NOMO-1 (cell line): ENCODE measurements at regions not wholly inside any gene's neighbourhood (a gene's known extent, or its start where the extent isn't known, plus 50 kb on each side); places are given as distances from the start of the nearest gene placed in this dataset.
"Not testable (repeated sequence)": the region's sequence is repeated elsewhere in the genome, so short reads cannot be mapped to it uniquely, and the experiment has no call there.

Experiments
- DNase-seq, 2 experiments: peaks; one replicate each; lab custom pipeline; 2025; ENCODE audit not compliant: unreplicated experiment in 2 of 2; lab: John Stamatoyannopoulos, UW

DNA sequence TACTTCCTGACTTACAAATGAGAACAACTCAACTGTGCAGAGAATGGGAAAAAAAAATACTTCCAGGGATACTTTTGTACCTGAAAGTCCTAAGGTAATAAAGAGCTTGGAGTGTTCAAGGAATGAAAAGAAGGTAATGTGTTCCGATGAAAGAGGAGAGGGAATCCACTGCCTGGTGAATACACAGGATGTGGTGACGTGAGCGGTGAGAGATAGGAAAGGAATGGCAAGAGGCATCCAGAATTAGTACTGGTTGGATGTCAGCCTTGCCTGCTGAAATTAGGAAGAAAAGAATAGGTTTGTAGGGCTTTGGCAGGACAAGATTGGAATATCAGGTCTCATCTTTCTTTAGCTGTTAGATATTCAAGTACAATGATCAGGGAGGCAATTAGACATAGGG lies 347.7 kb downstream of the POM121L12 start:
- DNase-seq = no peak

GRCh38 chr7:53385239-53385638 lies 349.8 kb downstream of the POM121L12 start:
- not testable (repeated sequence) for DNase-seq

DNA sequence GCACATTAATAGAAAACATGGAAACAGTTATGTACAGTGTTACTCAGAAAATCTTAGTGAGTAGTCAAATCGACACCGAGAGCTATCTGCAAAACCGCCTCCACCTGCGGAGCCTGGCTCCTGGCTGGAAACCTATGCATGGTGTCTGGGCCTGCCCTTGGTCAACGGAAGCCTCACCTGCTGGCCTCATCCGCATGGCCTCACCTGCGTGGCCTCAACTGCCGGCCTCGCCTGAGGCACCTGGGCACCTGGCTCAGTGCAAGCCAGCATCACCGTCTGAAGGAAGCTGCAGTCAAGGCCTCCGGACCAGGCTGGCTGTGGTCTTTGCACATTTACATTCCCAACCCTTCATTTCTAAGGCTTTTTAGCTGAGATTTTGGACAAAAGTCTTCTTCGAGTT lies 352.1 kb downstream of the POM121L12 start:
- DNase-seq = no peak

DNA sequence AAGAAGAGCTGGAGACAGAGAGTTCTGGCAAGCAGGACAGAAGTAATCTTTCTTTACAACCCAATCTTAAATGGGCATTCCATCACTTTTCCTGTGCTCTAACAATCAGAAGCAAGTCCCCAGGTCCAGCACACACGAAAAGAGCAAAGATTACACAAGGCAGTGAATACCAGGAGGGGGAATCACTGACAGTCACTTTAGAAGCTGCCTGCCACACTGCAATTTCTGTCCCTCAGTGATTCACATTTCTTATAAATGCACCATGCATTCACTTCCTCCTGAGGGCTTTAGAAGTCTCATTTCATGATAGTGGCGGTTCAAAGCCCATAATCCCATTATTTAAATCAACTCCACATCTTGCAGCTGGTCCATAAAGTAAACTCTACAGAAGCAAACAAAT lies 362.5 kb downstream of the POM121L12 start:
- no peak for DNase-seq

DNA sequence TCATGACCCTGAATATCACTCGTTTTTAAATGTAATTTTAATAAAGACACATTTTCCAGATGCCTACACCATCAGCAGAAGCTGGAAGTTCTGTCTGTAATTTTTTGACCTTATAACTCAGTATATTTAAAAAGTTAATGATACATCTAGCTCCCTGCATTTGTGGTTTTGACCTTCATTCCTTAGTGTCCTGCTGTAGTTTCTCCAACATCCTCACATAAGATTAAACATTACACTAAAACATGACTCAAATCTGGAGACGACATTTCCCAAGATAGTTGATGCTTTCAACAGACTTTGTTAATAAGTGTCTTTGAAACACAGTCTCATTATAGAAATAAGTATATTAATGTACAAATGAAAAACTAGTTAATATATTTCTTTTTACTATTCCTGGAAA lies 363.1 kb downstream of the POM121L12 start:
- no peak for DNase-seq

DNA sequence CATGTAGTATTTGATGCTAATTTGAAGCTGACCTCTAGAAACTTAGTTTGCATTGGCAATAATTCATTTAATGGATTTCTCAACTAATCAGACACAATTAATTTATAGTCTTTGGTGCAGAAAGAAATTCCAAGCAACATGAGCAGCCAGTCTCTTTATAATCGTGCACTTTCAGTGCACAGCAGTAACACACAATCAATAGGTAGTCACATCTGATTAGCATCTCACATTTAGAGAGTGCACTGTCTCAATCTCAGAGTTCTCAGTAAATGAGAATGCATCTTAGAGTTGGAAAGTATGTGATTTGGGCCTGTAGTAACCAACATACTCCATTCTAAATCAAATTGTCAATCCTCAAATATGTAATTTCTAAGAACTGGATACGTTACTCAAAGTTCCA lies 377.6 kb downstream of the POM121L12 start:
- no peak for DNase-seq

DNA sequence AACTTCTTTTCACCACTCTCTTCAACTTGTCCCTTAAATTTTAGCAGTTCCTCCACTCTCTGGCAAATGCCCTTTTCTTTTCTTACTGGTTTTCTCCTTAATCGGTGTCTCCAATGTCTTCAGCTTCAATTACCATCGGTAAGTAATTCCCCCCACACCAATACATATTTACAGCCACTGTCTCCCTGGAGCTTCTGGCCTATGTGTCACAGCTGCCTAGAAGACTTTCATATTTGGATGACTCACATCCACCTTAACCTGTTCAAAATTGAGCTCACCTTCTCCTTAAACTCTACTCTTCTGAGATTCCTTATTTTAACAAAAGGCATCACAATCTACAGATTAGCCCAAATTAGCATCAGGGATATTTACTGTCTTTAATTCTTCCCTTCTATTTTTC lies 380.4 kb downstream of the POM121L12 start:
- no peak for DNase-seq

GRCh38 chr7:53418834-53419482 lies 383.5 kb downstream of the POM121L12 start:
- DNase-seq = no peak

DNA sequence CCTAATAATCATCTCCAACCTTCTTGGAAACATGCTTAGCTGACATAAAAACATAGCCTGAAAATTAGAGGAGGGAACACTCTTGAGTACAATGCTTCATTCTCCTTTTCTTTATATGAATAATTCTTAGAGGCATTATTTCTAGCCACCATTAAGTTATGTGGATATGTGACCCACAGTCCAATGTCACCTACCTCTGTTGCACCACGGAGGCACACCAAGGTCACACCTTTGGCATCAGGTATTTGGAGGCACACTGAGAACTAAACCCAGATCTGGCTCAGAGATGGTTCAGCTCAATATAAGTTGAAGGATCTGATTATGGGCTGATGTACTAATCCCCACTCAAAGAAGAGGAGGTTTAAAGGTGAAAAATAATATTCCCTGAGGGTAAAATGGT lies 385.1 kb downstream of the POM121L12 start:
- DNase-seq = no peak

DNA sequence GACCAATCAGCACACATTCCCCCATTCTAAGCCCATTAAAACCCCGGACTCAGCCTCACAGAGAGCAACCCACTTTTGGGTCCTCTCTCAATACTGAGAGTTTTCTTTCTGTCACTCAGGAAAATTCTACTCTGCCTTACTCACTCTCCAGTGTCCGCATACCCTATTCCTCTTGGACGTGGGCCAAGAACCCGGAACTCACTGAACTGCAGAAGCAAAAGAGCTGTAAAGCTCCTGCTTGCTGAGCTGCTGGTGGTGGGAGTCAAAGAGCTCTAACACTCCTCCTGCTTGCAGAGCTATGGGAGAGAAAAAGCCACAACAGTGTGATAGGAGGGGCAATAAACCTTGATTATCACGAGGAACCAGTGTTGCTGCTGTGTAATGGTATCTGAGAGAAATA lies 386.9 kb downstream of the POM121L12 start:
- DNase-seq = no peak

DNA sequence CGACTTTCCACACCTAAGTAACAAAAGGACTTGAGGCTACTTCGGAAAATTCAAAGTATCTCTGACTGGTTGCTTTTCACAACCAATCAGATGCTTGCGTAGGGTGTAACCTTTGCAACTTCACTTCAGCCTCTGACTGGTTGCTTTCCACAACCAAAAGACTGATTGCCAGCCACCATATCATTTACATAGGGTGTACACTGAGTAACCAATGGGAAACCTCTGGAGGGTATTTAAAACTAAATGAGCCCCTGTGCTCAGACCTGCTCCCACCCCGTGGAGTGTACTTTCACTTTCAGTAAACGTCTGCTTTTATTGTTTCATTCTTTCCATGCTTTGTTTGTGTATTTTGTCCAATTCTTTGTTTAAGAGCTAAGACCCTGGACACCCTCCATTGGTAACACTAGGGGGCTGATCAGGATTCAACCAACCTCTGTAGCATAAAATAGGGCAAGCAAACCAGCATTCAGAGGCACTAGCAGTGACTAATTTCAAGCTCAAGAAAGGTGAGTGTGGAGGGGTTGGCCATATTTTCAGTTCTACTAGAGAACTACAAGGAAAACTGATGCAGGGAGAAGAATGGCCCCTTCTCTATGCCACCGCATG lies 390.8 kb downstream of the POM121L12 start:
- DNase-seq = peak in 1 of 2 experiments; percentile 19

- DNase-seq = no peak
Observed at GRCh38 chr7:53428045-53428444, 392.6 kb downstream of the POM121L12 start.

DNA sequence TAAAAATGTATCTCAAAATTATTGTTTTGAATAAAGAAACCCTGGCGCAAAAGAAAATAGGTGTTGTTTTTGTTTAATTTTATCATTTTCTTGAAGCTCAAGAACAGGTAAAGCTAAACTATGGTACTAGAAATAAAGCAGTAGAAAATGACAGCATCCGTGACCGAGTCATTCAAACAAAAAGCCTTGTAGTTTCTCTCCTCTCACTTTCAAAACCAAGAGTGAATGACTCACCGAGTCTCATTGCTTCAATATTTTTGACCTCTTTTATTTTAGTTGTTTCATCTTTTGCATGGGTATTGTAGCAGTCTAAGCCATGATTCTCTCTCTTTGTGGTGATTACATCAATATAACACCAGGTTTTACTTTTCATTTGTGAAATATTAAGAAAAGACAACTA lies 396.5 kb downstream of the POM121L12 start:
- no peak for DNase-seq

DNA sequence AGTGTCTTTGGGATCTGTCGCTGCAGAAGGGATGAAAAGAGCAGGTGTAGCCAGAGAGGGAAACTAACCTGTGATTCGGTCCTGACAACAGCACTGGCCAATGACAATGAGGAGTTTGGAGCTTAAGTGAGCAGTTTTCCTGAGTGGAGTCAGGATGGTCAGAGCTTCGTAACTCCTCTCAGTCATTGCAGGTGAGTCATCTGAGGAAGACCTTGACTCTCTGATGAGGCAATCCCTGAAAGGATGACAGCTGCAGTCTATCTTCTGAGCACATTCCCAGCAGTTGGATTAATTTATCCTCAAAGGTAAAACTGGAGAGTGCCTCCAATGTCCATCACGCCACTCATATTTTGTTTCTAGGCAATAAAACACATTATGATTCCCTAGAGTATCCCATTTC lies 401.9 kb downstream of the POM121L12 start:
- DNase-seq = no peak

GRCh38 chr7:53446170-53446569 lies 410.7 kb downstream of the POM121L12 start:
- no peak for DNase-seq

DNA sequence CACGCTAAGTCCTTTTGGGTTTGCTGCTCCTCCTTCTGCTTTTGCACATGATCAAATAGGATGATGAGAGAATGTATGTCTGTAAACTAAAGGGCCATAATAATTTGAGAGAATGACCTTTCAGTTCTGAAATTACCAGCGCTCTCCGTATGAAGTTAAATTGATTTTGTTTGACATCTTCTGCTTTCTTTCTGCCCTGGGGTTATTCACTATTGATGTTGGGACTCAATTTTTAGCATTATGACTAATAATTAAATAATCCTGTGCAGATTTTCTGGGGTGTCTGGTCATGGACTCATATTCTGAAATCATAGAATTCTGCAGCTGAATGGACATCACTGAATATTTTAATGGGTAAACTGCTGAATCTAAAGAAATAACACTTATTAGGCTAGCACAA lies 423.2 kb downstream of the POM121L12 start:
- no peak for DNase-seq

- DNase-seq = no peak
Observed at GRCh38 chr7:53466371-53466770, 430.9 kb downstream of the POM121L12 start.

DNA sequence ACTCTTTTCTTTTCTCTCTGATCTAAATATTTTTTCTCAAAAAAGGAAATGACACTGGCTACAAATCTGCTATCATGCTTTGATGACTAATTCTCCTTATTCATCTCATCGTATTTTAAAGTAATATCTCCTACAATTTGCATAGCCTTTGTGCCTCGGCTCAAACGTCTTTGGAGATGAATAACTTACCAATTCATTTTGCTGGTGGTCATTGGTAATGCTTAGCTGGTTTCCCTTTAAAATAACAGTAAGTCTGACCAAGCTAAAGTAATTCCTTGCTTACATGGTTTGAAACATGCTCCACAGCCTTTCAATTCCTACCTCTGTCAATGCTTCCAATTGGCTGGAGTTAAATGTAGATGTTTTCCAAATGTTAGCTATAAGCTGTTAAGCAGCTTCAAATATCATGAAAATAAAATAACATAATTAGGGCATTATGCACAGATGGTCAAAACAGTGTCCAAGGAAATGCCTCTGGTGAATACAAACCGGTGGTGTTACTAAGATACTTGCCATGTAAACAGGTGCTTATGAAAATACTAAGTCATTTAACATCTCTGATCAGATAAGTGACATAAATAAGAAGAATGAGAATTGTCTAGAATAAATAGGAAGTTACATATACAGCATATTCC lies 435.0 kb downstream of the POM121L12 start:
- DNase-seq = no peak

DNA sequence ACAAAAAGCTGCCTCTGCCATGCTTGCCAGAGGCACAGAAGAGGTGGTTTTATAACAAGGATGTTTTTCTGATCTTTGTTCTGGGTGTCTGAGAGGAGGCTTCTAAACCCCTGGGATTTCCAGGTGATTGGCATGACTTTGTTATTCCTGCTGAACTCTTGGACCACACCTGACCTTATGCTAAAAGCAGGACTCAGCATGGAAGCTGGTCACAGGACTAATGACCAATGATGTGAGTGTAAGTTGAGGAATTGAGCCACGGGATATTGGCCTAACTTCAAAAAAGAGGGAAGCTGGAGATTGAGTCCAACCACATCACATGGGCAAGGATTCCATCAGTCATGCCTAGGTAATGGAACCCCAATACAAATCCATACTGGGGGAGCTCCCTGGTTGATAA lies 437.9 kb downstream of the POM121L12 start:
- DNase-seq = no peak

DNA sequence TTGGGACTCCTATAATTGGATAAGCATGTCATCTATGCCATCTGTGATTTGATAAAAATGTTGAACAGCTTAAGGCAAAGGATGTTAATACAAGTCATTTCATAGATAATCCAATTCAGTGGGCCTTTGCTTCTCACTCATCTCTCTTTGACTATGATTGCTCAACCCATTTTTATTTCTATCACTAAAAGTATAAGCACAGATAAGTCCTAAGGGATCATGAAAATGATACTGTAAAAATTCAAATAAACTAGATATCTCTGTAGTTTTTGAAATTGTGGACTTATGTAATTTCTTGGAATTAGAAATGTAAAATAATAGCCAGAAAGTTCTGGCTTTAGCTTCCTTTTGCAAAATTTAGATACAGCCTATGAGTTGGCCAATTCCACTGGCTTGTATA lies 440.3 kb downstream of the POM121L12 start:
- DNase-seq = no peak

- no peak for DNase-seq
Observed at GRCh38 chr7:53476566-53476965, 441.1 kb downstream of the POM121L12 start.

- no peak for DNase-seq
Observed at GRCh38 chr7:53485354-53485753, 449.9 kb downstream of the POM121L12 start.
